B cell (primary cell): ENCODE measurements at regions not wholly inside any gene's neighbourhood (a gene's known extent, or its start where the extent isn't known, plus 50 kb on each side); places are given as distances from the start of the nearest gene placed in this dataset.

Experiments used
- ATAC-seq: fragments of 200-7000 bp; cut with Tn5 transposase; one replicate; pipeline ENCODE4 v1.10.0; 2021; ENCODE audit warnings: low read depth, mild to moderate bottlenecking, moderate number of reproducible peaks, moderate library complexity
- CTCF ChIA-PET: fragments of 350-600 bp; sonication (Branson Sonifier 250); formaldehyde crosslinking; loops from one replicate; lab custom pipeline; 2021; ENCODE audit warnings: antibody characterized with exemption, inconsistent platforms; lab: Charles Lee
- POLR2A ChIA-PET: fragments of 350-600 bp; sonication (Branson Sonifier 250); formaldehyde crosslinking; loops from one replicate; lab custom pipeline; 2021; ENCODE audit warnings: antibody characterized with exemption; lab: Charles Lee
- DNase-seq: peaks from one replicate; pipeline ENCODE4 v3.0.0; 2013
- H2AFZ ChIP-seq: 2 replicates; pipeline ENCODE4 v1.6.1; 2012; ENCODE audit warnings: mild to moderate bottlenecking, low read depth, low read length; ENCODE audit not compliant: insufficient read depth, poor library complexity, severe bottlenecking
- H3K27ac ChIP-seq, 2 donors: 1 replicate in 1 of 2; 2 replicates in 1 of 2; pipeline ENCODE4 v1.5.1; 2012 to 2013; ENCODE audit warnings: low read length in 2 of 2, mild to moderate bottlenecking in 2 of 2, moderate library complexity in 1 of 2
- H3K27me3 ChIP-seq, 4 experiments: fragments of 200-600 bp in 1 of 4; sonication (generic) in 1 of 4; replicated peaks in 1 of 4; 1 replicate in 2 of 4; 2 replicates in 2 of 4; pipeline versions ENCODE4 v1.6.1 to v1.7.0; 2013 to 2016; ENCODE audit warnings: low read length in 3 of 4, mild to moderate bottlenecking in 2 of 4, mixed read lengths in 1 of 4, moderate library complexity in 1 of 4; ENCODE audit not compliant: insufficient read depth in 4 of 4, control insufficient read depth in 3 of 4; ENCODE audit errors: control extremely low read depth in 1 of 4
- H3K36me3 ChIP-seq, 2 experiments: replicated peaks in 1 of 2; 1 replicate in 1 of 2; 2 replicates in 1 of 2; pipeline versions ENCODE4 v1.6.1 to v1.7.1; 2013; ENCODE audit warnings: low read length in 1 of 2; ENCODE audit not compliant: insufficient read depth in 2 of 2, control insufficient read depth in 1 of 2; ENCODE audit errors: control extremely low read depth in 1 of 2, extremely low read depth in 1 of 2
- H3K4me1 ChIP-seq, 2 donors: fragments of 200-600 bp in 1 of 2; sonication (generic) in 1 of 2; 1 replicate in 1 of 2; 2 replicates in 1 of 2; pipeline versions ENCODE4 v1.5.1 to v1.6.1; 2013 to 2017; ENCODE audit warnings: low read length in 2 of 2; ENCODE audit not compliant: control insufficient read depth in 2 of 2, insufficient read depth in 2 of 2
- H3K4me2 ChIP-seq: replicated peaks from 2 replicates; pipeline ENCODE3; 2012; ENCODE audit warnings: mild to moderate bottlenecking, low read depth, low read length; ENCODE audit not compliant: poor library complexity, severe bottlenecking
- H3K4me3 ChIP-seq, 5 experiments: fragments of 200-600 bp in 1 of 5; sonication (generic) in 1 of 5; 1 replicate in 3 of 5; 2 replicates in 2 of 5; pipeline versions ENCODE4 v1.5.1 to v1.7.0; 2011 to 2016; ENCODE audit warnings: low read length in 4 of 5, mild to moderate bottlenecking in 4 of 5, low read depth in 2 of 5, control low read depth in 1 of 5, moderate library complexity in 1 of 5; ENCODE audit not compliant: insufficient read depth in 1 of 5; ENCODE audit errors: control extremely low read depth in 1 of 5, extremely low read depth in 1 of 5
- H3K79me2 ChIP-seq: fragments of 200-600 bp; sonication (generic); one replicate; pipeline ENCODE4 v1.6.0; 2016; ENCODE audit warnings: low read length; ENCODE audit not compliant: control insufficient read depth, insufficient read depth
- H3K9ac ChIP-seq: fragments of 200-600 bp; sonication (generic); 2 replicates; pipeline ENCODE4 v1.6.1; 2017; ENCODE audit warnings: mild to moderate bottlenecking, low read length, moderate library complexity
- H3K9me3 ChIP-seq, 3 donors: one replicate each; pipeline versions ENCODE4 v1.6.1 to v1.7.1; 2013; ENCODE audit warnings: low read length in 2 of 3; ENCODE audit not compliant: control insufficient read depth in 2 of 3, insufficient read depth in 1 of 3; ENCODE audit errors: control extremely low read depth in 1 of 3
- H4K20me1 ChIP-seq: 2 replicates; pipeline ENCODE4 v1.6.0; 2012; ENCODE audit warnings: mild to moderate bottlenecking, low read length; ENCODE audit not compliant: insufficient read depth, control insufficient read depth, poor library complexity, severe bottlenecking
- H3K27ac Mint-ChIP-seq: one replicate; pipeline ENCODE4 v1.8.0; 2021; ENCODE audit warnings: mixed read lengths
- H3K27me3 Mint-ChIP-seq: one replicate; pipeline ENCODE4 v1.8.0; 2021; ENCODE audit warnings: mixed read lengths
- H3K4me1 Mint-ChIP-seq: one replicate; pipeline ENCODE4 v1.8.0; 2021; ENCODE audit warnings: mixed read lengths
- H3K4me3 Mint-ChIP-seq: one replicate; pipeline ENCODE4 v1.8.0; 2021; ENCODE audit warnings: mixed read lengths
- H3K9me3 Mint-ChIP-seq: one replicate; pipeline ENCODE4 v1.8.0; 2022; ENCODE audit warnings: mixed read lengths; ENCODE audit not compliant: insufficient read depth
- EZH2 ChIP-seq: IDR thresholded peaks from 2 replicates; pipeline ENCODE4 v1.6.1; 2012; ENCODE audit warnings: borderline replicate concordance, low read depth, mild to moderate bottlenecking, moderate library complexity, low read length; ENCODE audit not compliant: insufficient read depth, poor library complexity, severe bottlenecking
- WGBS: methylation state at CpG from one replicate; pipeline ENCODE4 v1.1.5; 2013; ENCODE audit warnings: missing lambda C conversion rate; ENCODE audit not compliant: insufficient coverage; 5-methylcytosine and 5-hydroxymethylcytosine counted together
- intact Hi-C: fragments of 100-400 bp; cut with micrococcal nuclease; formaldehyde crosslinking; loops from one replicate; pipeline ENCODE4 v1.10.0; 2022
- TF ChIP-seq, protein P1 (sequence below): fragments of 200-600 bp; IDR thresholded peaks from one replicate; pipeline ENCODE4 v1.8.0; 2022; ENCODE audit warnings: antibody characterized with exemption, mild to moderate bottlenecking

DNA sequence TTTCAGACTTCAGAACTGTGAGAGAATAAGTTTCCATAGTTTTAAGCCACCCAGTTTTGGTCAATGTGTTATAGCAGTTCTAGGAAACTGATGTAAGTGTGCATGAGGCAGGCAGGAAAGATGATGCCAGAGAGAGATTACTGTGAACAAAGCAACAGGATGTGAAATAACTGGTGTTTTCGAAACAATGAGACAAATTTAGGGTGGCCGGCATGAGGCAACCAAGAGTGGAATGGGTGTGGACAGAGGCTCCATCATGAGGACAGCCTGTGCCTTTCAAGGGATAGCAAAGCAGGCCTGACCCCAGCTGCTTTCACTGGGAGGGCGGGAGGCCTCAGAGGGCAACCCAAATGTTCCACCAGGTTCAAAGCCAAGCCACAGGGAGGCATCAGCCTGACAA lies 67.3 kb upstream of the UCN3 start:
- 70% methylated on average over 2 of the region's 3 CpGs for WGBS
- TF ChIP-seq, protein P1, sequence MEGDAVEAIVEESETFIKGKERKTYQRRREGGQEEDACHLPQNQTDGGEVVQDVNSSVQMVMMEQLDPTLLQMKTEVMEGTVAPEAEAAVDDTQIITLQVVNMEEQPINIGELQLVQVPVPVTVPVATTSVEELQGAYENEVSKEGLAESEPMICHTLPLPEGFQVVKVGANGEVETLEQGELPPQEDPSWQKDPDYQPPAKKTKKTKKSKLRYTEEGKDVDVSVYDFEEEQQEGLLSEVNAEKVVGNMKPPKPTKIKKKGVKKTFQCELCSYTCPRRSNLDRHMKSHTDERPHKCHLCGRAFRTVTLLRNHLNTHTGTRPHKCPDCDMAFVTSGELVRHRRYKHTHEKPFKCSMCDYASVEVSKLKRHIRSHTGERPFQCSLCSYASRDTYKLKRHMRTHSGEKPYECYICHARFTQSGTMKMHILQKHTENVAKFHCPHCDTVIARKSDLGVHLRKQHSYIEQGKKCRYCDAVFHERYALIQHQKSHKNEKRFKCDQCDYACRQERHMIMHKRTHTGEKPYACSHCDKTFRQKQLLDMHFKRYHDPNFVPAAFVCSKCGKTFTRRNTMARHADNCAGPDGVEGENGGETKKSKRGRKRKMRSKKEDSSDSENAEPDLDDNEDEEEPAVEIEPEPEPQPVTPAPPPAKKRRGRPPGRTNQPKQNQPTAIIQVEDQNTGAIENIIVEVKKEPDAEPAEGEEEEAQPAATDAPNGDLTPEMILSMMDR = no peak
- no peak for TF ChIP-seq EZH2
- H3K36me3 ChIP-seq = no peaks in the 10 kb centered on the region
- Mint-ChIP-seq H3K9me3 (no peaks in the 10 kb centered on the region), H3K4me1 (peaks cover 1% of the 10 kb centered on the region), H3K27me3 (peaks cover 11% of the 10 kb centered on the region), H3K4me3 (no peak overlapping the region), H3K27ac (no peak overlapping the region)
- POLR2A ChIA-PET = no interaction called here
- no peak overlapping the region for H3K27ac ChIP-seq
- no peak overlapping the region for H2AFZ ChIP-seq
- no peaks in the 10 kb centered on the region for H3K4me1 ChIP-seq
- H3K9me3 ChIP-seq = no peaks in the 10 kb centered on the region
- H4K20me1 ChIP-seq = no peaks in the 10 kb centered on the region
- no peaks in the 10 kb centered on the region for H3K27me3 ChIP-seq
- H3K4me3 ChIP-seq = no peak overlapping the region
- no peak overlapping the region for H3K9ac ChIP-seq
- H3K79me2 ChIP-seq = no peaks in the 10 kb centered on the region
- ATAC-seq = no peak
- CTCF ChIA-PET = no interaction called here
- no peak for DNase-seq
- intact Hi-C loops = no loop called here
- H3K4me2 ChIP-seq = no peak overlapping the region

DNA sequence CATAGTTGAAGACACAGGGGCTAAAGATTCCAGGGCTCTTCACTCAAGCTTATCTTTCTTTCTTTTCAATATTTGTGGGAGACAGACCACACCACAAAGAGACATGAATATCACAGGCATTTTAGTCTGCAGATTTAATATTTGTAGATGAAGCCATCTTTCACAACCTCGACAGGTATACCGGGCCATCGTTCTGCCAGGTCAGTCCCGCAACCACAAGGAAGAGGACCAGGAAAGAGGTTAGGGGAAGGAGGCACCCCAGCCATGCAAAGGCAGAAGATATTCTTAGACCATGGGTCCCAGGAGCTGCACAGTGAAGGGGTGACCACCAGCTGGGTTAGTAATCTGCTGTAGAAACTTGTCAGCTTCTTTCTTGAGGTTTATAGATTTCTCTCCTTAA lies 66.8 kb upstream of the UCN3 start:
- no peak overlapping the region for H3K4me3 Mint-ChIP-seq
- CTCF ChIA-PET = no interaction called here
- H2AFZ ChIP-seq = no peak overlapping the region
- TF ChIP-seq, protein P1 = no peak
- DNase-seq (no peak), ATAC-seq (no peak)
- no peaks in the 10 kb centered on the region for H3K79me2 ChIP-seq
- no peak overlapping the region for H3K27ac Mint-ChIP-seq
- POLR2A ChIA-PET = no interaction called here
- H3K4me3 ChIP-seq = no peak overlapping the region
- 95% methylated on average over 4 of the region's 4 CpGs for WGBS
- no peaks in the 10 kb centered on the region for H3K4me1 Mint-ChIP-seq
- intact Hi-C loops = no loop called here
- H3K4me2 ChIP-seq = no peak overlapping the region
- no peaks in the 10 kb centered on the region for H3K27me3 ChIP-seq
- no peaks in the 10 kb centered on the region for H3K9me3 ChIP-seq
- no peak overlapping the region for H3K27ac ChIP-seq
- H3K27me3 Mint-ChIP-seq = peaks cover 12% of the 10 kb centered on the region
- H4K20me1 ChIP-seq = no peaks in the 10 kb centered on the region
- H3K4me1 ChIP-seq = no peaks in the 10 kb centered on the region
- no peak overlapping the region for H3K9ac ChIP-seq
- H3K9me3 Mint-ChIP-seq = no peaks in the 10 kb centered on the region
- no peaks in the 10 kb centered on the region for H3K36me3 ChIP-seq
